OCI-LY3 (cell line): ENCODE measurements at regions not wholly inside any gene's neighbourhood (a gene's known extent, or its start where the extent isn't known, plus 50 kb on each side); places are given as distances from the start of the nearest gene placed in this dataset.

ENCODE experiments used
- H2AFZ ChIP-seq: fragments of 200-600, 300-600 bp; shearing (Covaris generic); 2 replicates; pipeline ENCODE4 v1.6.0; 2014; ENCODE audit warnings: antibody characterized with exemption, low read depth, low read length
- H3K27ac ChIP-seq: fragments of 200-600, 300-600 bp; sonication (generic); 2 replicates; pipeline ENCODE4 v1.5.1; 2014; ENCODE audit warnings: mild to moderate bottlenecking, low read length, moderate library complexity, mixed read lengths
- H3K27me3 ChIP-seq: fragments of 200-600, 300-600 bp; sonication (generic); 2 replicates; pipeline ENCODE4 v1.6.1; 2014; ENCODE audit warnings: low read depth, low read length, mixed read lengths
- H3K36me3 ChIP-seq: fragments of 200-600, 300-600 bp; sonication (generic); replicated peaks from 2 replicates; pipeline ENCODE3; 2014; ENCODE audit warnings: low read depth, low read length, mixed read lengths
- H3K4me1 ChIP-seq: fragments of 300-600, 200-600 bp; sonication (generic); 2 replicates; pipeline ENCODE4 v1.6.1; 2014; ENCODE audit warnings: low read length, mixed read lengths
- H3K4me2 ChIP-seq: fragments of 200-600, 300-600 bp; sonication (generic); 2 replicates; pipeline ENCODE4 v1.6.1; 2014; ENCODE audit warnings: low read length, mixed read lengths
- H3K4me3 ChIP-seq: fragments of 300-600, 200-600 bp; sonication (generic); 2 replicates; pipeline ENCODE4 v1.5.1; 2014; ENCODE audit warnings: antibody characterized with exemption, mild to moderate bottlenecking, low read length, moderate library complexity
- H3K79me2 ChIP-seq: fragments of 300-600, 200-600 bp; shearing (Covaris generic); 2 replicates; pipeline ENCODE4 v1.6.1; 2014; ENCODE audit warnings: mild to moderate bottlenecking, low read length, mixed read lengths
- H3K9ac ChIP-seq: fragments of 300-600, 200-600 bp; shearing (Covaris generic); 2 replicates; pipeline ENCODE4 v1.6.0; 2014; ENCODE audit warnings: mild to moderate bottlenecking, low read length, moderate library complexity
- H3K9me3 ChIP-seq: fragments of 200-600, 300-600 bp; shearing (Covaris generic); 2 replicates; pipeline ENCODE4 v1.6.1; 2014; ENCODE audit warnings: low read length, mixed read lengths; ENCODE audit not compliant: insufficient read depth
- H4K20me1 ChIP-seq: fragments of 200-600, 300-600 bp; sonication (generic); 2 replicates; pipeline ENCODE4 v1.6.1; 2016; ENCODE audit warnings: low read length, mixed read lengths; ENCODE audit not compliant: insufficient read depth
- CTCF ChIP-seq: fragments of 200-600, 300-600 bp; sonication (generic); IDR thresholded peaks from 2 replicates; pipeline ENCODE4 v1.5.1; 2014; ENCODE audit warnings: antibody characterized with exemption, low read length, low read depth
- EZH2phosphoT487 ChIP-seq: fragments of 200-600 bp; shearing (Covaris generic); IDR thresholded peaks from 2 replicates; pipeline ENCODE4 v1.6.1; 2018; ENCODE audit warnings: antibody characterized with exemption, mixed run types, low read depth

- H3K27ac ChIP-seq = no peak overlapping the region
- peaks cover 7% of the 10 kb centered on the region; the same call in 1 of the 2 replicates for H3K4me1 ChIP-seq
- H4K20me1 ChIP-seq = no peaks in the 10 kb centered on the region
- no peaks in the 10 kb centered on the region for H3K79me2 ChIP-seq
- TF ChIP-seq CTCF = no peak
- no peak for TF ChIP-seq EZH2phosphoT487
- no peak overlapping the region for H3K4me3 ChIP-seq
- H3K36me3 ChIP-seq = no peaks in the 10 kb centered on the region
- no peak overlapping the region for H3K4me2 ChIP-seq
- H3K9ac ChIP-seq = no peak overlapping the region
- H2AFZ ChIP-seq = no peak overlapping the region
- no peaks in the 10 kb centered on the region for H3K27me3 ChIP-seq
- H3K9me3 ChIP-seq = no peaks in the 10 kb centered on the region
Measured at GRCh38 chr10:47082055-47082784, 171.0 kb downstream of the PTPN20 start.

GRCh38 chr10:47087667-47088066 lies 176.4 kb downstream of the PTPN20 start:
- Histone ChIP-seq H3K27me3 (no peaks in the 10 kb centered on the region), H3K36me3 (no peaks in the 10 kb centered on the region), H3K79me2 (no peaks in the 10 kb centered on the region), H2AFZ (no peak overlapping the region), H3K9me3 (no peaks in the 10 kb centered on the region), H3K27ac (no peak overlapping the region), H3K4me3 (no peak overlapping the region), H3K4me2 (no peak overlapping the region), H3K9ac (no peak overlapping the region), H3K4me1 (peaks cover 7% of the 10 kb centered on the region), H4K20me1 (no peaks in the 10 kb centered on the region)
- no peak for TF ChIP-seq CTCF
- TF ChIP-seq EZH2phosphoT487 = no peak

GRCh38 chr10:47088656-47089354 lies 177.6 kb downstream of the PTPN20 start:
- no peak overlapping the region for H3K9ac ChIP-seq
- H3K27me3 ChIP-seq = no peaks in the 10 kb centered on the region
- no peaks in the 10 kb centered on the region for H4K20me1 ChIP-seq
- TF ChIP-seq CTCF = no peak
- no peak for TF ChIP-seq EZH2phosphoT487
- no peak overlapping the region for H3K4me3 ChIP-seq
- H3K27ac ChIP-seq = no peak overlapping the region
- H3K36me3 ChIP-seq = no peaks in the 10 kb centered on the region
- H3K4me1 ChIP-seq = peaks cover 7% of the 10 kb centered on the region
- no peak overlapping the region for H3K4me2 ChIP-seq
- H3K79me2 ChIP-seq = no peaks in the 10 kb centered on the region
- H2AFZ ChIP-seq = no peak overlapping the region
- H3K9me3 ChIP-seq = no peaks in the 10 kb centered on the region

- H3K36me3 ChIP-seq = no peaks in the 10 kb centered on the region
- no peak overlapping the region for H3K9ac ChIP-seq
- no peak for TF ChIP-seq EZH2phosphoT487
- TF ChIP-seq CTCF = no peak
- H3K9me3 ChIP-seq = no peaks in the 10 kb centered on the region
- H3K27me3 ChIP-seq = no peaks in the 10 kb centered on the region
- H3K4me2 ChIP-seq = no peak overlapping the region
- H3K4me3 ChIP-seq = no peak overlapping the region
- no peak overlapping the region for H3K27ac ChIP-seq
- peaks cover 7% of the 10 kb centered on the region for H3K4me1 ChIP-seq
- no peaks in the 10 kb centered on the region for H3K79me2 ChIP-seq
- no peak overlapping the region for H2AFZ ChIP-seq
- no peaks in the 10 kb centered on the region for H4K20me1 ChIP-seq
Measured at GRCh38 chr10:47090042-47090441, 178.8 kb downstream of the PTPN20 start.
